DOHH2 (cell line): ENCODE measurements at regions not wholly inside any gene's neighbourhood (a gene's known extent, or its start where the extent isn't known, plus 50 kb on each side); places are given as distances from the start of the nearest gene placed in this dataset.

Source experiments
- EZH2phosphoT487 ChIP-seq: fragments of 200-600 bp; sonication (generic); IDR thresholded peaks from 2 replicates; pipeline ENCODE4 v1.6.1; 2017; ENCODE audit warnings: borderline replicate concordance, mild to moderate bottlenecking, antibody characterized with exemption, low read length, moderate library complexity, mixed read lengths
- TF ChIP-seq, protein P1 (sequence below): fragments of 200-600 bp; sonication (generic); IDR thresholded peaks from one replicate; pipeline ENCODE4 v1.5.1; 2014; ENCODE audit warnings: antibody characterized with exemption, mild to moderate bottlenecking, low read depth, low read length; ENCODE audit not compliant: poor library complexity, severe bottlenecking

DNA sequence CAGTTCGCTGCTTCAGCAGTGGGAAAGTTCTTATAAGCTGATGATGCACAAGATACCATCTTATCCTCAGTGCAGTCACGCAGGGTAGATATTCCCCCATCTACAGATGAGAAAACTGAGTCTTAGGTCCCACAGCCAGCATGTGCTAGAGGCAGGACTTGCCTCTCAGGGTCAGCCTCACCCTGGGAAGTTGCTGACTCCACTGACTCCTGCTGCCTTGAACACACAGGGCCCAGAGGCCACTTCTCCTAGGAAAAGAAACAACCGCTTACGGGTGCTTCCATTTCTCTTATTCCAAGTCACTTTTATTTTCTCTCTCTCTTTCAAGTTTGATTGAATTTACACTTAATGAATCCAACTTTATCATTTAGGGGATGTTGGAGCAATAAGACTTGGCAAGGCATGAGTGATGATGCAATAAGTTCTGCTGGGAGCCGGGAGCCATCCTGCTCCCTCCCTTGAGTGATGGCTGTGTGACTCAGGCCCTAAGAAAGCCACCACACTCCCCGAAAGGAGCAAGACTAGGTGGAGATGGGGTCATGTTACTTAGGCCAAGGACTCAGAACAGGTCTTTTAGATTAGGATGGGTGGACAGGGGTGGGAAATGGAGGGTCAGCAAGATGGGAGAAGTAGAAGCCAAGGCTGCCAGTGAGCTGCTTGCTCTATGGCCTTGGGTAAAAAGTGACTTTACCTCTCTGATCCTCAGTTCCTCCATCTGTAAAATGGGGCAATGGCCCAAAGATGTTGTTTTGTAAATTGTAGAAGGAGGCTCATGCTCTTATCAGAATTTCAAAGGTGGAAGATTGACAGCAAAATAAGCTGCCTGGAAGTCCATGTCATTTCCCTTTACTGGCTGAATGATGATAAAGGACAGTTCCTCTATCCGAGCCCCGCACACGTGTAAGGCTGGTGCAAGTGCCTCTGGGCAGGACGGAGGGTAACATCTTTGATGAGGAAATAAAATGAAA is 67.4 kb upstream of the ZNF618 start:
- TF ChIP-seq, protein P1, sequence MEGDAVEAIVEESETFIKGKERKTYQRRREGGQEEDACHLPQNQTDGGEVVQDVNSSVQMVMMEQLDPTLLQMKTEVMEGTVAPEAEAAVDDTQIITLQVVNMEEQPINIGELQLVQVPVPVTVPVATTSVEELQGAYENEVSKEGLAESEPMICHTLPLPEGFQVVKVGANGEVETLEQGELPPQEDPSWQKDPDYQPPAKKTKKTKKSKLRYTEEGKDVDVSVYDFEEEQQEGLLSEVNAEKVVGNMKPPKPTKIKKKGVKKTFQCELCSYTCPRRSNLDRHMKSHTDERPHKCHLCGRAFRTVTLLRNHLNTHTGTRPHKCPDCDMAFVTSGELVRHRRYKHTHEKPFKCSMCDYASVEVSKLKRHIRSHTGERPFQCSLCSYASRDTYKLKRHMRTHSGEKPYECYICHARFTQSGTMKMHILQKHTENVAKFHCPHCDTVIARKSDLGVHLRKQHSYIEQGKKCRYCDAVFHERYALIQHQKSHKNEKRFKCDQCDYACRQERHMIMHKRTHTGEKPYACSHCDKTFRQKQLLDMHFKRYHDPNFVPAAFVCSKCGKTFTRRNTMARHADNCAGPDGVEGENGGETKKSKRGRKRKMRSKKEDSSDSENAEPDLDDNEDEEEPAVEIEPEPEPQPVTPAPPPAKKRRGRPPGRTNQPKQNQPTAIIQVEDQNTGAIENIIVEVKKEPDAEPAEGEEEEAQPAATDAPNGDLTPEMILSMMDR = no peak
- no peak for TF ChIP-seq EZH2phosphoT487
